Neural cell (in vitro differentiated cells): ENCODE measurements at regions not wholly inside any gene's neighbourhood (a gene's known extent, or its start where the extent isn't known, plus 50 kb on each side); places are given as distances from the start of the nearest gene placed in this dataset.

ENCODE experiments used
- H2AFZ ChIP-seq: fragments of 200-600, 300-800 bp; sonication (generic), shearing (Covaris generic); 2 replicates; pipeline ENCODE4 v1.6.0; 2014; ENCODE audit warnings: low read depth, mild to moderate bottlenecking, antibody characterized with exemption, low read length, moderate library complexity
- H3F3A ChIP-seq: fragments of 200-600 bp; shearing (Covaris generic); 2 replicates; pipeline ENCODE4 v1.6.1; 2016; ENCODE audit warnings: mild to moderate bottlenecking, moderate library complexity, mixed read lengths, antibody characterized with exemption, low read length; ENCODE audit not compliant: insufficient read depth, poor library complexity, severe bottlenecking
- H3K27ac ChIP-seq: fragments of 200-600, 300-800 bp; sonication (generic), shearing (Covaris generic); 2 replicates; pipeline ENCODE4 v1.5.1; 2014; ENCODE audit warnings: mild to moderate bottlenecking, low read length, moderate library complexity
- H3K27me3 ChIP-seq: fragments of 300-800, 200-600 bp; sonication (generic), shearing (Covaris generic); 2 replicates; pipeline ENCODE4 v1.6.0; 2014; ENCODE audit warnings: mild to moderate bottlenecking, low read depth, low read length, moderate library complexity; ENCODE audit not compliant: insufficient read depth
- H3K36me3 ChIP-seq: fragments of 300-800, 200-600 bp; sonication (generic), shearing (Covaris generic); 2 replicates; pipeline ENCODE4 v1.5.1; 2014; ENCODE audit warnings: mild to moderate bottlenecking, antibody characterized with exemption, low read length, moderate library complexity; ENCODE audit not compliant: insufficient read depth
- H3K4me2 ChIP-seq: fragments of 300-800, 200-600 bp; sonication (generic), shearing (Covaris generic); 2 replicates; pipeline ENCODE4 v1.6.0; 2014; ENCODE audit warnings: mild to moderate bottlenecking, low read length
- H3K4me3 ChIP-seq: fragments of 300-800, 200-600 bp; sonication (generic), shearing (Covaris generic); 2 replicates; pipeline ENCODE4 v1.5.1; 2014; ENCODE audit warnings: mild to moderate bottlenecking, low read length, moderate library complexity
- H3K79me2 ChIP-seq: fragments of 200-600 bp; shearing (Covaris generic); replicated peaks from 2 replicates; pipeline ENCODE4 v1.6.0; 2014; ENCODE audit warnings: mild to moderate bottlenecking, low read length, moderate library complexity; ENCODE audit not compliant: insufficient read depth
- H3K9ac ChIP-seq: fragments of 300-800, 200-600 bp; sonication (generic), shearing (Covaris generic); 2 replicates; pipeline ENCODE4 v1.6.1; 2016; ENCODE audit warnings: mild to moderate bottlenecking, low read length, mixed read lengths
- H3K9me2 ChIP-seq: fragments of 200-600 bp; shearing (Covaris generic); 2 replicates; pipeline ENCODE4 v1.6.1; 2016; ENCODE audit warnings: mild to moderate bottlenecking, low read length, mixed read lengths; ENCODE audit not compliant: insufficient read depth
- H3K9me3 ChIP-seq: fragments of 200-600, 300-800 bp; sonication (generic), shearing (Covaris generic); 2 replicates; pipeline ENCODE4 v1.6.1; 2016; ENCODE audit warnings: mild to moderate bottlenecking, mixed run types, low read length, moderate library complexity, mixed read lengths
- H4K20me1 ChIP-seq: fragments of 200-600 bp; shearing (Covaris generic); 2 replicates; pipeline ENCODE4 v1.6.1; 2016; ENCODE audit warnings: mild to moderate bottlenecking, mixed run types; ENCODE audit not compliant: insufficient read depth
- CTCF ChIP-seq: fragments of 450-650 bp; IDR thresholded peaks from 2 replicates; pipeline ENCODE4 v1.5.1; 2014; ENCODE audit warnings: antibody characterized with exemption, mild to moderate bottlenecking, moderate library complexity; ENCODE audit not compliant: poor library complexity, severe bottlenecking
- EP300 ChIP-seq: fragments of 450-650 bp; conservative IDR thresholded peaks from 2 replicates; pipeline ENCODE4 v1.6.1; 2014; ENCODE audit warnings: antibody characterized with exemption, mild to moderate bottlenecking, moderate library complexity; ENCODE audit not compliant: poor library complexity, severe bottlenecking
- EZH2 ChIP-seq: fragments of 200-600, 300-800 bp; shearing (Covaris generic), sonication (generic); IDR thresholded peaks from 2 replicates; pipeline ENCODE4 v1.6.1; 2014; ENCODE audit warnings: antibody characterized with exemption, low read length, borderline replicate concordance, mild to moderate bottlenecking; ENCODE audit not compliant: insufficient read depth, poor library complexity, severe bottlenecking
- MXI1 ChIP-seq: fragments of 450-650 bp; conservative IDR thresholded peaks from 2 replicates; pipeline ENCODE4 v1.6.1; 2014; ENCODE audit warnings: antibody characterized with exemption, mild to moderate bottlenecking; ENCODE audit not compliant: poor library complexity, severe bottlenecking
- POLR2AphosphoS5 ChIP-seq: IDR thresholded peaks from 2 replicates; pipeline ENCODE4 v1.6.1; 2012
- RAD21 ChIP-seq: fragments of 450-650 bp; conservative IDR thresholded peaks from 2 replicates; pipeline ENCODE4 v1.6.1; 2014; ENCODE audit warnings: antibody characterized with exemption, mild to moderate bottlenecking, moderate library complexity
- SMC3 ChIP-seq: fragments of 450-650 bp; conservative IDR thresholded peaks from 2 replicates; pipeline ENCODE4 v1.6.1; 2014; ENCODE audit warnings: antibody characterized with exemption, mild to moderate bottlenecking, moderate library complexity; ENCODE audit not compliant: poor library complexity
- TAF1 ChIP-seq: IDR thresholded peaks from 2 replicates; pipeline ENCODE4 v1.6.1; 2012; ENCODE audit warnings: low read depth
- TF ChIP-seq, protein P1 (sequence below): IDR thresholded peaks from 2 replicates; pipeline ENCODE4 v1.6.1; 2012; ENCODE audit warnings: borderline replicate concordance

- Histone ChIP-seq H2AFZ (no peak overlapping the region), H3K9me2 (no peaks in the 10 kb centered on the region), H3K9ac (no peak overlapping the region), H3K27ac (no peak overlapping the region), H4K20me1 (no peaks in the 10 kb centered on the region), H3K79me2 (no peaks in the 10 kb centered on the region), H3K9me3 (no peaks in the 10 kb centered on the region), H3K27me3 (no peaks in the 10 kb centered on the region), H3F3A (no peaks in the 10 kb centered on the region), H3K4me3 (no peak overlapping the region), H3K4me2 (no peak overlapping the region), H3K36me3 (no peaks in the 10 kb centered on the region)
- TF ChIP-seq EP300 (no peak), MXI1 (no peak), POLR2AphosphoS5 (no peak), SMC3 (no peak), RAD21 (no peak), EZH2 (no peak), TAF1 (no peak), CTCF (no peak)
- TF ChIP-seq, protein P1, sequence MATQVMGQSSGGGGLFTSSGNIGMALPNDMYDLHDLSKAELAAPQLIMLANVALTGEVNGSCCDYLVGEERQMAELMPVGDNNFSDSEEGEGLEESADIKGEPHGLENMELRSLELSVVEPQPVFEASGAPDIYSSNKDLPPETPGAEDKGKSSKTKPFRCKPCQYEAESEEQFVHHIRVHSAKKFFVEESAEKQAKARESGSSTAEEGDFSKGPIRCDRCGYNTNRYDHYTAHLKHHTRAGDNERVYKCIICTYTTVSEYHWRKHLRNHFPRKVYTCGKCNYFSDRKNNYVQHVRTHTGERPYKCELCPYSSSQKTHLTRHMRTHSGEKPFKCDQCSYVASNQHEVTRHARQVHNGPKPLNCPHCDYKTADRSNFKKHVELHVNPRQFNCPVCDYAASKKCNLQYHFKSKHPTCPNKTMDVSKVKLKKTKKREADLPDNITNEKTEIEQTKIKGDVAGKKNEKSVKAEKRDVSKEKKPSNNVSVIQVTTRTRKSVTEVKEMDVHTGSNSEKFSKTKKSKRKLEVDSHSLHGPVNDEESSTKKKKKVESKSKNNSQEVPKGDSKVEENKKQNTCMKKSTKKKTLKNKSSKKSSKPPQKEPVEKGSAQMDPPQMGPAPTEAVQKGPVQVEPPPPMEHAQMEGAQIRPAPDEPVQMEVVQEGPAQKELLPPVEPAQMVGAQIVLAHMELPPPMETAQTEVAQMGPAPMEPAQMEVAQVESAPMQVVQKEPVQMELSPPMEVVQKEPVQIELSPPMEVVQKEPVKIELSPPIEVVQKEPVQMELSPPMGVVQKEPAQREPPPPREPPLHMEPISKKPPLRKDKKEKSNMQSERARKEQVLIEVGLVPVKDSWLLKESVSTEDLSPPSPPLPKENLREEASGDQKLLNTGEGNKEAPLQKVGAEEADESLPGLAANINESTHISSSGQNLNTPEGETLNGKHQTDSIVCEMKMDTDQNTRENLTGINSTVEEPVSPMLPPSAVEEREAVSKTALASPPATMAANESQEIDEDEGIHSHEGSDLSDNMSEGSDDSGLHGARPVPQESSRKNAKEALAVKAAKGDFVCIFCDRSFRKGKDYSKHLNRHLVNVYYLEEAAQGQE, result no peak
These were observed 578.3 kb downstream of the HAO1 start for GRCh38 chr20:7361931-7362330.

- no peaks in the 10 kb centered on the region for H3K9me2 ChIP-seq
- H3F3A ChIP-seq, result no peaks in the 10 kb centered on the region
- H3K36me3 ChIP-seq, result no peaks in the 10 kb centered on the region
- no peaks in the 10 kb centered on the region for H4K20me1 ChIP-seq
- H2AFZ ChIP-seq, result no peak overlapping the region
- no peak overlapping the region for H3K4me3 ChIP-seq
- H3K4me2 ChIP-seq, result no peak overlapping the region
- H3K9me3 ChIP-seq, result no peaks in the 10 kb centered on the region
- TF ChIP-seq SMC3, result no peak
- no peak for TF ChIP-seq CTCF
- TF ChIP-seq POLR2AphosphoS5, result no peak
- no peak for TF ChIP-seq RAD21
- no peak for TF ChIP-seq MXI1
- TF ChIP-seq, protein P1, result no peak
- TF ChIP-seq EZH2, result no peak
- TF ChIP-seq TAF1, result no peak
- no peaks in the 10 kb centered on the region for H3K79me2 ChIP-seq
- no peak overlapping the region for H3K9ac ChIP-seq
- no peak overlapping the region for H3K27ac ChIP-seq
- H3K27me3 ChIP-seq, result no peaks in the 10 kb centered on the region
These were observed 577.7 kb downstream of the HAO1 start for GRCh38 chr20:7362601-7363000.
